ENCODE measurements at regions not wholly inside any gene's neighbourhood (a gene's known extent, or its start where the extent isn't known, plus 50 kb on each side); places are given as distances from the start of the nearest gene placed in this dataset.

GRCh38 chr2:217362286-217362685 lies 502.4 kb upstream of the TNP1 start:
- H3K14ac ChIP-seq (ENCODE audit: low read length) = no peak overlapping the region
- H3K9ac ChIP-seq (ENCODE audit: low read depth, low read length, poor library complexity) = no peak overlapping the region
- no peak overlapping the region for H3K27ac ChIP-seq (replicated peaks; ENCODE audit: low read length)
- H2BK120ac ChIP-seq (ENCODE audit: low read depth, low read length) = no peak overlapping the region
- no peak for DNase-seq (ENCODE audit: low spot score)
- no peak overlapping the region for H3K18ac ChIP-seq (ENCODE audit: low read length)
- no peak overlapping the region for H3K4me3 ChIP-seq (ENCODE audit: low read length in 2 of 2)
- peaks cover 17 to 19% of the 10 kb centered on the region in 2 donors for H3K4me1 ChIP-seq (ENCODE audit: control insufficient read depth in 2 of 2, insufficient read depth in 1 of 2, low read depth in 1 of 2, low read length in 2 of 2)
- H4K8ac ChIP-seq (ENCODE audit: low read depth, low read length) = no peak overlapping the region
- no peaks in the 10 kb centered on the region for H3K36me3 ChIP-seq (replicated peaks in 1 of 2; ENCODE audit: control insufficient read depth in 2 of 2, insufficient read depth in 2 of 2, low read length in 2 of 2)
- WGBS, 2 donors (ENCODE audit: extremely low coverage in 2 of 2, insufficient read length in 2 of 2, insufficient replicate concordance in 1 of 2) = no CpG with 5 or more reads among the region's 1 CpG
- H3K27me3 ChIP-seq (ENCODE audit: control insufficient read depth in 3 of 3, insufficient read depth in 3 of 3, low read depth in 1 of 3, low read length in 3 of 3) = no peaks in the 10 kb centered on the region
- no peak overlapping the region for H2AK5ac ChIP-seq (ENCODE audit: low read depth, low read length)
- H3K9me3 ChIP-seq (replicated peaks in 1 of 2; ENCODE audit: control insufficient read depth in 2 of 2, insufficient read depth in 1 of 2, low read depth in 1 of 2, low read length in 2 of 2) = no peaks in the 10 kb centered on the region
- no peaks in the 10 kb centered on the region for H3K79me1 ChIP-seq (ENCODE audit: low read depth, low read length)
- no peak overlapping the region for H4K91ac ChIP-seq (ENCODE audit: low read depth, low read length, poor library complexity)
- H3K4me2 ChIP-seq (ENCODE audit: insufficient read depth, low read length, poor library complexity, severe bottlenecking) = no peak overlapping the region
- H3K4ac ChIP-seq (ENCODE audit: low read length) = no peak overlapping the region
- no peak overlapping the region for H3K23ac ChIP-seq (ENCODE audit: low read depth, low read length, poor library complexity)
- no peak overlapping the region for H2AFZ ChIP-seq (ENCODE audit: low read length)
- no peak overlapping the region for H2BK15ac ChIP-seq (ENCODE audit: low read length)
- no peak overlapping the region for H2BK5ac ChIP-seq (ENCODE audit: low read length)
- no peak overlapping the region for H2BK12ac ChIP-seq (ENCODE audit: low read length)

GRCh38 chr2:217361483-217361880 lies 501.6 kb upstream of the TNP1 start:
- Histone ChIP-seq H3K36me3 (replicated peaks in 1 of 2; ENCODE audit: control insufficient read depth in 2 of 2, insufficient read depth in 2 of 2, low read length in 2 of 2) (no peaks in the 10 kb centered on the region), H4K8ac (ENCODE audit: low read depth, low read length) (no peak overlapping the region), H2BK5ac (ENCODE audit: low read length) (no peak overlapping the region), H3K23ac (ENCODE audit: low read depth, low read length, poor library complexity) (no peak overlapping the region), H4K91ac (ENCODE audit: low read depth, low read length, poor library complexity) (no peak overlapping the region), H3K14ac (ENCODE audit: low read length) (no peak overlapping the region), H2BK15ac (ENCODE audit: low read length) (no peak overlapping the region), H3K4me3 (ENCODE audit: low read length in 2 of 2) (no peak overlapping the region), H2BK12ac (ENCODE audit: low read length) (no peak overlapping the region), H3K4me1 (ENCODE audit: control insufficient read depth in 2 of 2, insufficient read depth in 1 of 2, low read depth in 1 of 2, low read length in 2 of 2) (peaks cover 12 to 13% of the 10 kb centered on the region in 2 donors), H3K18ac (ENCODE audit: low read length) (no peak overlapping the region), H2BK120ac (ENCODE audit: low read depth, low read length) (no peak overlapping the region), H3K4ac (ENCODE audit: low read length) (no peak overlapping the region), H3K9ac (ENCODE audit: low read depth, low read length, poor library complexity) (no peak overlapping the region), H2AFZ (ENCODE audit: low read length) (no peak overlapping the region), H3K79me1 (ENCODE audit: low read depth, low read length) (no peaks in the 10 kb centered on the region), H2AK5ac (ENCODE audit: low read depth, low read length) (no peak overlapping the region), H3K27ac (replicated peaks; ENCODE audit: low read length) (no peak overlapping the region), H3K4me2 (ENCODE audit: insufficient read depth, low read length, poor library complexity, severe bottlenecking) (no peak overlapping the region), H3K9me3 (replicated peaks in 1 of 2; ENCODE audit: control insufficient read depth in 2 of 2, insufficient read depth in 1 of 2, low read depth in 1 of 2, low read length in 2 of 2) (no peaks in the 10 kb centered on the region), H3K27me3 (ENCODE audit: control insufficient read depth in 3 of 3, insufficient read depth in 3 of 3, low read depth in 1 of 3, low read length in 3 of 3) (no peaks in the 10 kb centered on the region)
- no CpG with 5 or more reads among the region's 2 CpGs for WGBS, 2 donors (ENCODE audit: extremely low coverage in 2 of 2, insufficient read length in 2 of 2, insufficient replicate concordance in 1 of 2)
- DNase-seq (ENCODE audit: low spot score) = no peak

GRCh38 chr2:217360781-217361482 lies 501.1 kb upstream of the TNP1 start:
- Histone ChIP-seq H3K23ac (ENCODE audit: low read depth, low read length, poor library complexity) (no peak overlapping the region), H2AFZ (ENCODE audit: low read length) (no peak overlapping the region), H2BK12ac (ENCODE audit: low read length) (no peak overlapping the region), H3K27me3 (ENCODE audit: control insufficient read depth in 3 of 3, insufficient read depth in 3 of 3, low read depth in 1 of 3, low read length in 3 of 3) (no peaks in the 10 kb centered on the region), H3K4ac (ENCODE audit: low read length) (no peak overlapping the region), H2BK120ac (ENCODE audit: low read depth, low read length) (no peak overlapping the region), H3K36me3 (replicated peaks in 1 of 2; ENCODE audit: control insufficient read depth in 2 of 2, insufficient read depth in 2 of 2, low read length in 2 of 2) (no peaks in the 10 kb centered on the region), H3K27ac (replicated peaks; ENCODE audit: low read length) (no peak overlapping the region), H3K18ac (ENCODE audit: low read length) (no peak overlapping the region), H3K4me1 (ENCODE audit: control insufficient read depth in 2 of 2, insufficient read depth in 1 of 2, low read depth in 1 of 2, low read length in 2 of 2) (peaks cover 8 to 9% of the 10 kb centered on the region in 2 donors), H3K9ac (ENCODE audit: low read depth, low read length, poor library complexity) (no peak overlapping the region), H3K4me3 (ENCODE audit: low read length in 2 of 2) (no peak overlapping the region), H4K8ac (ENCODE audit: low read depth, low read length) (no peak overlapping the region), H3K9me3 (replicated peaks in 1 of 2; ENCODE audit: control insufficient read depth in 2 of 2, insufficient read depth in 1 of 2, low read depth in 1 of 2, low read length in 2 of 2) (no peaks in the 10 kb centered on the region), H3K14ac (ENCODE audit: low read length) (no peak overlapping the region), H2AK5ac (ENCODE audit: low read depth, low read length) (no peak overlapping the region), H3K4me2 (ENCODE audit: insufficient read depth, low read length, poor library complexity, severe bottlenecking) (no peak overlapping the region), H2BK5ac (ENCODE audit: low read length) (no peak overlapping the region), H3K79me1 (ENCODE audit: low read depth, low read length) (no peaks in the 10 kb centered on the region), H2BK15ac (ENCODE audit: low read length) (no peak overlapping the region), H4K91ac (ENCODE audit: low read depth, low read length, poor library complexity) (no peak overlapping the region)
- no peak for DNase-seq (ENCODE audit: low spot score)
- WGBS, 2 donors (ENCODE audit: extremely low coverage in 2 of 2, insufficient read length in 2 of 2, insufficient replicate concordance in 1 of 2) = no CpG with 5 or more reads among the region's 4 CpGs

- no CpG with 5 or more reads among the region's 2 CpGs for WGBS, 2 donors (ENCODE audit: extremely low coverage in 2 of 2, insufficient read length in 2 of 2, insufficient replicate concordance in 1 of 2)
- H3K27me3 ChIP-seq (ENCODE audit: control insufficient read depth in 3 of 3, insufficient read depth in 3 of 3, low read depth in 1 of 3, low read length in 3 of 3) = no peaks in the 10 kb centered on the region
- no peak overlapping the region for H2AK5ac ChIP-seq (ENCODE audit: low read depth, low read length)
- no peak overlapping the region for H3K23ac ChIP-seq (ENCODE audit: low read depth, low read length, poor library complexity)
- H2BK120ac ChIP-seq (ENCODE audit: low read depth, low read length) = no peak overlapping the region
- H3K18ac ChIP-seq (ENCODE audit: low read length) = no peak overlapping the region
- H3K79me1 ChIP-seq (ENCODE audit: low read depth, low read length) = no peaks in the 10 kb centered on the region
- H3K4me3 ChIP-seq (ENCODE audit: low read length in 2 of 2) = no peak overlapping the region
- peaks cover 3 to 8% of the 10 kb centered on the region in 2 donors for H3K4me1 ChIP-seq (ENCODE audit: control insufficient read depth in 2 of 2, insufficient read depth in 1 of 2, low read depth in 1 of 2, low read length in 2 of 2)
- H3K36me3 ChIP-seq (replicated peaks in 1 of 2; ENCODE audit: control insufficient read depth in 2 of 2, insufficient read depth in 2 of 2, low read length in 2 of 2) = no peaks in the 10 kb centered on the region
- no peak for DNase-seq (ENCODE audit: low spot score)
- no peak overlapping the region for H2AFZ ChIP-seq (ENCODE audit: low read length)
- H2BK12ac ChIP-seq (ENCODE audit: low read length) = no peak overlapping the region
- no peak overlapping the region for H3K9ac ChIP-seq (ENCODE audit: low read depth, low read length, poor library complexity)
- H3K9me3 ChIP-seq (replicated peaks in 1 of 2; ENCODE audit: control insufficient read depth in 2 of 2, insufficient read depth in 1 of 2, low read depth in 1 of 2, low read length in 2 of 2) = no peaks in the 10 kb centered on the region
- no peak overlapping the region for H2BK15ac ChIP-seq (ENCODE audit: low read length)
- no peak overlapping the region for H2BK5ac ChIP-seq (ENCODE audit: low read length)
- no peak overlapping the region for H3K14ac ChIP-seq (ENCODE audit: low read length)
- H4K91ac ChIP-seq (ENCODE audit: low read depth, low read length, poor library complexity) = no peak overlapping the region
- H3K4me2 ChIP-seq (ENCODE audit: insufficient read depth, low read length, poor library complexity, severe bottlenecking) = no peak overlapping the region
- no peak overlapping the region for H3K27ac ChIP-seq (replicated peaks; ENCODE audit: low read length)
- H3K4ac ChIP-seq (ENCODE audit: low read length) = no peak overlapping the region
- H4K8ac ChIP-seq (ENCODE audit: low read depth, low read length) = no peak overlapping the region
Observed at GRCh38 chr2:217360111-217360510, 500.2 kb upstream of the TNP1 start.

Measured in neuronal stem cell (in vitro differentiated cells).